Transverse colon (tissue), 4 donors: ENCODE measurements at regions not wholly inside any gene's neighbourhood (a gene's known extent, or its start where the extent isn't known, plus 50 kb on each side); places are given as distances from the start of the nearest gene placed in this dataset.

Experiments used
- DNase-seq: peaks from one replicate; pipeline ENCODE4 v3.0.0-alpha.2; 2019
- H3K27ac ChIP-seq, 4 donors: fragments of 200-600 bp; sonication (generic); 2 replicates each; pipeline ENCODE4 v1.5.1; 2016 to 2018; ENCODE audit warnings: inconsistent platforms in 4 of 4
- H3K27me3 ChIP-seq: fragments of 200-600 bp; sonication (generic); 2 replicates; pipeline ENCODE4 v1.5.1; 2017; ENCODE audit warnings: inconsistent platforms
- H3K36me3 ChIP-seq, 4 donors: fragments of 200-600 bp; sonication (generic); 2 replicates each; pipeline ENCODE4 v1.5.1; 2017 to 2019; ENCODE audit warnings: inconsistent platforms in 4 of 4
- H3K4me1 ChIP-seq, 4 donors: fragments of 200-600 bp; sonication (generic); 2 replicates each; pipeline ENCODE4 v1.5.1; 2017 to 2020; ENCODE audit warnings: inconsistent platforms in 4 of 4
- H3K4me3 ChIP-seq, 4 donors: fragments of 200-600 bp; sonication (generic); 1 replicate in 1 of 4; 2 replicates in 3 of 4; pipeline versions ENCODE4 v1.5.1 to v1.6.1; 2017 to 2019; ENCODE audit warnings: inconsistent platforms in 4 of 4
- H3K9me3 ChIP-seq, 2 donors: fragments of 200-600 bp; sonication (generic); 2 replicates each; pipeline ENCODE4 v1.5.1; 2017 to 2019; ENCODE audit warnings: inconsistent platforms in 2 of 2
- EP300 ChIP-seq: sonication (generic); formaldehyde crosslinking; IDR thresholded peaks from one replicate; pipeline ENCODE4 v1.6.1; 2017; ENCODE audit warnings: antibody characterized with exemption, low read depth
- POLR2A ChIP-seq: fragments of 450-650 bp; IDR thresholded peaks from one replicate; pipeline ENCODE4 v1.6.1; 2016; ENCODE audit warnings: antibody characterized with exemption, mild to moderate bottlenecking, moderate library complexity
- POLR2AphosphoS5 ChIP-seq, 3 donors: sonication (generic); formaldehyde crosslinking; IDR thresholded peaks; one replicate each; pipeline ENCODE4 v1.6.1; 2016; ENCODE audit warnings: antibody characterized with exemption in 3 of 3
- WGBS, 2 donors: methylation state at CpG; one replicate each; pipeline ENCODE4 v1.1.5; 2018; ENCODE audit warnings: low coverage in 1 of 2; 5-methylcytosine and 5-hydroxymethylcytosine counted together
- in situ Hi-C, 4 donors: fragments of 200-750 bp; cut with MboI; loops; one replicate each; pipeline versions ENCODE4 v1.15.0 to v1.15.1; 2017; ENCODE audit warnings: low sequenced_read_pairs in 3 of 4, low pct_ligation_motif_present in 1 of 4, low pct_unique_long_range_greater_than_20kb in 1 of 4
- intact Hi-C: fragments of 100-400 bp; cut with DNase I; formaldehyde crosslinking; loops from one replicate; pipeline ENCODE4 v1.15.1; 2023; ENCODE audit warnings: low total_unique reads
- TF ChIP-seq, protein P1 (sequence below), 5 experiments: fragments of 200-600 bp in 3 of 5; fragments of 450-650 bp in 2 of 5; sonication (generic) in 3 of 5; IDR thresholded peaks; 1 replicate in 2 of 5; 2 replicates in 3 of 5; pipeline ENCODE4 v1.5.1; 2016 to 2017; ENCODE audit warnings: antibody characterized with exemption in 5 of 5, inconsistent platforms in 3 of 5, mild to moderate bottlenecking in 2 of 5, moderate library complexity in 1 of 5

- no peaks in the 10 kb centered on the region for H3K36me3 ChIP-seq
- no peaks in the 10 kb centered on the region for H3K9me3 ChIP-seq
- no peaks in the 10 kb centered on the region for H3K27me3 ChIP-seq
- H3K27ac ChIP-seq, result peak overlapping the region in 3 of 4 donors; percentile 93 to 100 (median 95)
- intact Hi-C loops, result loop anchor here (5.0 to 10.0 kb wide), 2 partner anchors 72 to 81 kb away; a partner anchor contains a TSS
- 84 to 86% methylated on average over 8 of the region's 8 CpGs for WGBS, 2 donors
- no peak for DNase-seq
- peaks cover 0 to 25% (median 15%) of the 10 kb centered on the region in 4 donors for H3K4me1 ChIP-seq
- no peak for TF ChIP-seq EP300
- no peak for TF ChIP-seq POLR2A
- no peak for TF ChIP-seq POLR2AphosphoS5 (IDR thresholded peaks at IDR 0.05)
- TF ChIP-seq, protein P1, sequence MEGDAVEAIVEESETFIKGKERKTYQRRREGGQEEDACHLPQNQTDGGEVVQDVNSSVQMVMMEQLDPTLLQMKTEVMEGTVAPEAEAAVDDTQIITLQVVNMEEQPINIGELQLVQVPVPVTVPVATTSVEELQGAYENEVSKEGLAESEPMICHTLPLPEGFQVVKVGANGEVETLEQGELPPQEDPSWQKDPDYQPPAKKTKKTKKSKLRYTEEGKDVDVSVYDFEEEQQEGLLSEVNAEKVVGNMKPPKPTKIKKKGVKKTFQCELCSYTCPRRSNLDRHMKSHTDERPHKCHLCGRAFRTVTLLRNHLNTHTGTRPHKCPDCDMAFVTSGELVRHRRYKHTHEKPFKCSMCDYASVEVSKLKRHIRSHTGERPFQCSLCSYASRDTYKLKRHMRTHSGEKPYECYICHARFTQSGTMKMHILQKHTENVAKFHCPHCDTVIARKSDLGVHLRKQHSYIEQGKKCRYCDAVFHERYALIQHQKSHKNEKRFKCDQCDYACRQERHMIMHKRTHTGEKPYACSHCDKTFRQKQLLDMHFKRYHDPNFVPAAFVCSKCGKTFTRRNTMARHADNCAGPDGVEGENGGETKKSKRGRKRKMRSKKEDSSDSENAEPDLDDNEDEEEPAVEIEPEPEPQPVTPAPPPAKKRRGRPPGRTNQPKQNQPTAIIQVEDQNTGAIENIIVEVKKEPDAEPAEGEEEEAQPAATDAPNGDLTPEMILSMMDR (IDR thresholded peaks at IDR 0.05), result no peak
- no peak overlapping the region for H3K4me3 ChIP-seq
- in situ Hi-C loops, result loop anchor here in 2 of 4 donors (10.0 to 25.0 kb wide), 2 partner anchors 178 to 934 kb away; a partner anchor contains a TSS
Measured at GRCh38 chr6:26202811-26203583, 115.8 kb downstream of the HFE start.

DNA sequence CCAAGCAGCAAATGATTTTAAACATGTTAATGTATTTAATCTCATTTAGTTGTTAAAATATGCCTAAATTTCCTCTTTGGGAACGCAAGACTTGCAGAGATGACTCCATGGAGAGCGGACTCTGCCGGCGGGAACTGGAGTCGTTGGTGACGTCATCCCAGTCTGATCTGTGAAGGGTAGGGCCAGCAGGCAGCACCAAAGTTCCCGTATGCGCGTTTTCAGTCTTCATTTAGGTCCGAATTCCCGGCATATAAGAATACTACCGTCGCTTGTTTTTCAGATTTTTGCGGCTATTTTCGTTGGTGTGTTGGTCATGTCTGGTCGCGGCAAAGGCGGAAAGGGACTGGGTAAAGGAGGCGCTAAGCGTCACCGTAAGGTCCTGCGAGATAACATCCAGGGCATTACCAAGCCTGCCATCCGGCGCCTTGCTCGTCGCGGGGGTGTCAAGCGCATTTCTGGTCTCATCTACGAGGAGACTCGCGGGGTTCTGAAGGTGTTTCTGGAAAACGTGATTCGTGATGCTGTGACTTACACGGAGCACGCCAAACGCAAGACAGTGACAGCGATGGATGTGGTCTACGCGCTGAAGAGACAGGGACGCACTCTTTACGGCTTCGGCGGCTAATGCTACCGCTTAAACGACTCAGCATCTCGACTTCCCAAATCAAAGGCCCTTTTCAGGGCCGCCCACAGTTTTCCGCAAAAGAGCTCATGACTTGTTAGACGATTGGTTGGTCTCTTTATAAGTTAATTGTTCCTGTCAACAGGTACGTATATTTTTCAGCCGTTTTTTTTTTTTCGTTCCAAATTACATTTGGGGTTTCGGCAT, 117.3 kb downstream of the HFE start:
- intact Hi-C loops, result loop anchor here (5.0 to 10.0 kb wide), 2 partner anchors 70 to 82 kb away; a partner anchor contains a TSS
- Histone ChIP-seq H3K36me3 (no peaks in the 10 kb centered on the region), H3K27ac (peak overlapping the region; percentile 93 to 100 (median 97)), H3K4me3 (peak overlapping the region; percentile 60 to 77 (median 64)), H3K27me3 (no peaks in the 10 kb centered on the region), H3K9me3 (no peaks in the 10 kb centered on the region), H3K4me1 (peaks cover 0 to 25% (median 13%) of the 10 kb centered on the region in 4 donors)
- WGBS, 2 donors, result 0 to 1% methylated on average over 23 to 53 of the region's 53 CpGs
- TF ChIP-seq, protein P1 (IDR thresholded peaks at IDR 0.05), result peak in 4 of 5 experiments; percentile 15 to 55 (median 33)
- peak; percentile 95 to 100 (median 100) for TF ChIP-seq POLR2AphosphoS5 (IDR thresholded peaks at IDR 0.05)
- peak; percentile 100 for TF ChIP-seq POLR2A
- peak; percentile 79 for TF ChIP-seq EP300
- peak; percentile 95 for DNase-seq
- in situ Hi-C loops, result loop anchor here in 2 of 4 donors (10.0 to 25.0 kb wide), 2 partner anchors 180 to 933 kb away; a partner anchor contains a TSS

- Histone ChIP-seq H3K27me3 (no peaks in the 10 kb centered on the region), H3K4me1 (peaks cover 0 to 21% (median 10%) of the 10 kb centered on the region in 4 donors), H3K9me3 (no peaks in the 10 kb centered on the region), H3K36me3 (no peaks in the 10 kb centered on the region), H3K4me3 (peak overlapping the region; percentile 60 to 77 (median 64)), H3K27ac (peak overlapping the region; percentile 93 to 100 (median 97))
- in situ Hi-C loops, result loop anchor here in 2 of 4 donors (10.0 to 25.0 kb wide), 2 partner anchors 180 to 932 kb away; a partner anchor contains a TSS
- 0 to 1% methylated on average over 2 to 18 of the region's 18 CpGs for WGBS, 2 donors
- peak; percentile 89 for DNase-seq
- intact Hi-C loops, result loop anchor here (10.0 kb wide), 1 partner anchor 70 kb away; a partner anchor contains a TSS
- TF ChIP-seq POLR2A, result peak; percentile 66
- TF ChIP-seq, protein P1 (IDR thresholded peaks at IDR 0.05), result no peak
- no peak for TF ChIP-seq EP300
- peak; percentile 73 to 92 (median 77) for TF ChIP-seq POLR2AphosphoS5 (IDR thresholded peaks at IDR 0.05)
Measured at GRCh38 chr6:26205161-26205624, 118.0 kb downstream of the HFE start.
